ENCODE measurements at regions not wholly inside any gene's neighbourhood (a gene's known extent, or its start where the extent isn't known, plus 50 kb on each side); places are given as distances from the start of the nearest gene placed in this dataset.

- no peak for DNase-seq
Measured at GRCh38 chr5:73256462-73256861, 83.5 kb downstream of the TMEM174 start.

GRCh38 chr5:73256012-73256411, 83.0 kb downstream of the TMEM174 start:
- no peak for DNase-seq

- no peak for DNase-seq
Measured at GRCh38 chr5:73254642-73255041, 81.6 kb downstream of the TMEM174 start.

- no peak for DNase-seq
Measured at GRCh38 chr5:73253047-73253660, 80.2 kb downstream of the TMEM174 start.

- no peak for DNase-seq
Measured at GRCh38 chr5:73250645-73251044, 77.7 kb downstream of the TMEM174 start.

- DNase-seq, result no peak
Measured at GRCh38 chr5:73242735-73243134, 69.7 kb downstream of the TMEM174 start.

GRCh38 chr5:73238873-73239272, 65.9 kb downstream of the TMEM174 start:
- no peak for DNase-seq

- no peak for DNase-seq
Measured at GRCh38 chr5:73236541-73237128, 63.6 kb downstream of the TMEM174 start.

GRCh38 chr5:73234204-73234555, 61.2 kb downstream of the TMEM174 start:
- DNase-seq, result no peak

GRCh38 chr5:73233461-73234203, 60.6 kb downstream of the TMEM174 start:
- DNase-seq, result no peak

- no peak for DNase-seq
Measured at GRCh38 chr5:73233053-73233460, 60.1 kb downstream of the TMEM174 start.

- DNase-seq, result no peak
Measured at GRCh38 chr5:73232266-73233041, 59.5 kb downstream of the TMEM174 start.

GRCh38 chr5:73231246-73231778, 58.3 kb downstream of the TMEM174 start:
- no peak for DNase-seq

GRCh38 chr5:73230264-73231245, 57.6 kb downstream of the TMEM174 start:
- DNase-seq, result no peak

- DNase-seq, result no peak
Measured at GRCh38 chr5:73229271-73229670, 56.3 kb downstream of the TMEM174 start.

GRCh38 chr5:73228052-73228451, 55.1 kb downstream of the TMEM174 start:
- DNase-seq, result no peak
